Spleen (tissue), 11 donors: ENCODE measurements at regions not wholly inside any gene's neighbourhood (a gene's known extent, or its start where the extent isn't known, plus 50 kb on each side); places are given as distances from the start of the nearest gene placed in this dataset.

ENCODE experiments used
- DNase-seq: peaks from one replicate; pipeline ENCODE4 v3.0.0-alpha.2; 2020
- H3K27ac ChIP-seq, 8 donors: fragments of 200-600 bp; sonication (generic) in 7 of 8; 1 replicate in 4 of 8; 2 replicates in 4 of 8; pipeline versions ENCODE4 v1.5.0 to v1.8.0; 2016 to 2021; ENCODE audit warnings: inconsistent platforms in 4 of 8, mild to moderate bottlenecking in 4 of 8, moderate library complexity in 1 of 8
- H3K27me3 ChIP-seq, 7 donors: fragments of 200-600 bp; sonication (generic) in 6 of 7; replicated peaks in 1 of 7; 1 replicate in 4 of 7; 2 replicates in 3 of 7; pipeline versions ENCODE4 v1.5.0 to v1.8.0; 2016 to 2021; ENCODE audit warnings: inconsistent platforms in 3 of 7, mild to moderate bottlenecking in 1 of 7
- H3K36me3 ChIP-seq, 6 donors: fragments of 200-600 bp; sonication (generic) in 5 of 6; 1 replicate in 4 of 6; 2 replicates in 2 of 6; pipeline versions ENCODE4 v1.5.0 to v1.8.0; 2016 to 2021; ENCODE audit warnings: inconsistent platforms in 2 of 6
- H3K4me1 ChIP-seq, 6 donors: fragments of 200-600 bp; sonication (generic) in 5 of 6; 1 replicate in 3 of 6; 2 replicates in 3 of 6; pipeline versions ENCODE4 v1.5.0 to v1.8.0; 2016 to 2021; ENCODE audit warnings: inconsistent platforms in 3 of 6
- H3K4me3 ChIP-seq, 8 donors: fragments of 200-600 bp; sonication (generic) in 7 of 8; 1 replicate in 4 of 8; 2 replicates in 4 of 8; pipeline versions ENCODE4 v1.5.0 to v1.8.0; 2016 to 2021; ENCODE audit warnings: inconsistent platforms in 4 of 8, mild to moderate bottlenecking in 4 of 8, moderate library complexity in 2 of 8
- H3K9me3 ChIP-seq, 8 donors: fragments of 200-600 bp; sonication (generic) in 7 of 8; 1 replicate in 4 of 8; 2 replicates in 4 of 8; pipeline versions ENCODE4 v1.5.0 to v1.8.0; 2016 to 2021; ENCODE audit warnings: inconsistent platforms in 4 of 8
- CTCF ChIP-seq, 11 experiments: fragments of 200-600 bp in 7 of 11; fragments of 450-650 bp in 4 of 11; sonication (generic) in 4 of 11; IDR thresholded peaks in 8 of 11; conservative IDR thresholded peaks in 3 of 11; 1 replicate in 7 of 11; 2 replicates in 4 of 11; pipeline versions ENCODE4 v1.4.0 to v1.8.0; 2016 to 2021; ENCODE audit warnings: antibody characterized with exemption in 11 of 11, inconsistent platforms in 4 of 11, mild to moderate bottlenecking in 1 of 11
- POLR2A ChIP-seq, 3 donors: fragments of 450-650 bp; IDR thresholded peaks; one replicate each; pipeline ENCODE4 v1.5.1; 2017; ENCODE audit warnings: antibody characterized with exemption in 3 of 3, mild to moderate bottlenecking in 1 of 3
- POLR2AphosphoS5 ChIP-seq, 3 donors: sonication (generic); formaldehyde crosslinking; IDR thresholded peaks; one replicate each; pipeline ENCODE4 v1.5.1; 2017; ENCODE audit warnings: antibody characterized with exemption in 3 of 3
- WGBS, 5 donors: extraction: QIAGEN DNeasy Blood & Tissue Kit in 3 of 5; methylation state at CpG; one replicate each; pipeline versions ENCODE4 v1.1.5 to v1.1.7; 2013 to 2018; 5-methylcytosine and 5-hydroxymethylcytosine counted together
- intact Hi-C: fragments of 100-400 bp; cut with DNase I; formaldehyde crosslinking; loops from one replicate; pipeline ENCODE4 v1.15.0; 2023; ENCODE audit warnings: low total_unique reads
- donor health status: healthy with polysubstance abuse.
- donor health status: DM: no; HTN: no; CAD: no; lungs with moderate emphysema.
- donor health status: DM: no; HTN: no; CAD: no.
- donor health status: Bipolar disorder and iron deficiency.
- donor health status: healthy.
- donor health status: DM: no; HTN: no; CAD: no.
- donor health status: DM: yes; HTN: yes; CAD: no.

GRCh38 chr3:98972720-98973119 is 71.2 kb upstream of the DCBLD2 start:
- Histone ChIP-seq H3K4me1 (no peaks in the 10 kb centered on the region), H3K27me3 (no peaks in the 10 kb centered on the region), H3K36me3 (no peaks in the 10 kb centered on the region), H3K4me3 (no peak overlapping the region), H3K27ac (no peak overlapping the region), H3K9me3 (no peaks in the 10 kb centered on the region)
- intact Hi-C loops: no loop called here
- TF ChIP-seq POLR2AphosphoS5 (IDR thresholded peaks at IDR 0.05) (no peak), POLR2A (IDR thresholded peaks at IDR 0.05) (no peak), CTCF (IDR thresholded peaks at IDR 0.05 in 8 of 11, conservative IDR thresholded peaks at IDR 0.05 in 3 of 11) (no peak)
- 66 to 81% (median 72%) methylated on average over 3 of the region's 3 CpGs for WGBS, 5 donors
- no peak for DNase-seq

DNA sequence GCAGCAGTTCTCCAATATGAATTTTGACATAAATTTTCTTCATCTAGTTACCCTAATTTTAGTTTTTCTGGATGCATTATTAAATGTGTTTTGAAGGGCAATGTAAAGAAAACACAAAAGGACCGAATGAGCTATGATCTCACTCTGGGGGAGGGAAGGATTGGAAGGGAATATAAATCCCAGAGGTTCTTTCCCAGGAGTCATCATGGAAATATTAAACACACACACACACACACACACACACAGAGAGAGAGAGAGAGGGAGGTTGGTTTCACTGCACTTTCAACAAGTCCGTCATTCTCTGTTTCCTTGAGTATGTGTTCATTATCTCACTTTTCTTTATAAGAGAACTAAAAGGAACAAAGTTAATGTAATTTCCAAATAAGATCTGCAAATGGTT is 70.7 kb upstream of the DCBLD2 start:
- H3K9me3 ChIP-seq: no peaks in the 10 kb centered on the region
- H3K4me1 ChIP-seq: no peaks in the 10 kb centered on the region
- no peak for TF ChIP-seq POLR2AphosphoS5 (IDR thresholded peaks at IDR 0.05)
- 65 to 85% (median 76%) methylated on average over 2 of the region's 2 CpGs for WGBS, 5 donors
- H3K27me3 ChIP-seq: no peaks in the 10 kb centered on the region
- H3K4me3 ChIP-seq: no peak overlapping the region
- H3K36me3 ChIP-seq: no peaks in the 10 kb centered on the region
- no peak overlapping the region for H3K27ac ChIP-seq
- intact Hi-C loops: no loop called here
- DNase-seq: no peak

- Histone ChIP-seq H3K27me3 (no peaks in the 10 kb centered on the region), H3K4me3 (no peak overlapping the region), H3K27ac (no peak overlapping the region), H3K4me1 (no peaks in the 10 kb centered on the region), H3K9me3 (no peaks in the 10 kb centered on the region), H3K36me3 (no peaks in the 10 kb centered on the region)
- 87 to 93% (median 91%) methylated on average over 1 of the region's 1 CpG for WGBS, 5 donors
- intact Hi-C loops: no loop called here
- DNase-seq: no peak
- no peak for TF ChIP-seq POLR2A (IDR thresholded peaks at IDR 0.05)
- no peak for TF ChIP-seq POLR2AphosphoS5 (IDR thresholded peaks at IDR 0.05)
- TF ChIP-seq CTCF (IDR thresholded peaks at IDR 0.05 in 8 of 11, conservative IDR thresholded peaks at IDR 0.05 in 3 of 11): no peak
These were observed 69.7 kb upstream of the DCBLD2 start for GRCh38 chr3:98971169-98971681.

DNA sequence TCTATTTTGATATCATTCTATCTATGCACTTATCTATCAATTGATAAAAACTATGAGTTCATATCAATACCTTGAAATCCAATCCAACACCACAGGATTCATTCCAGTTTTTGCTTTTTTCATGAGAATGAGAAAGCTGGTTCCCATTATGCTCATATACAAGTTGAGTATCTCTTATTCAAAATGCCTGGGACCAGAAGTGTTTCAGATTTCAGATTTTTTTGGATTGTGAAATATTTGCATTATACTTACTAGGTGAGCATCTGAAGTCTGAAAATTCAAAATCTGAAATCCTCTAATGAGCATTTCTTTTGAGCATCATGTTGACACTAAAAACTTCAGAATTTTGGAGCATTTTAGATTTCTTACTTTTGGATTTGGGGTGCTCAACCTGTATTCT is 67.8 kb upstream of the DCBLD2 start:
- intact Hi-C loops: no loop called here
- Histone ChIP-seq H3K9me3 (no peaks in the 10 kb centered on the region), H3K4me3 (no peak overlapping the region), H3K27ac (no peak overlapping the region), H3K4me1 (no peaks in the 10 kb centered on the region), H3K36me3 (no peaks in the 10 kb centered on the region), H3K27me3 (no peaks in the 10 kb centered on the region)
- TF ChIP-seq POLR2AphosphoS5 (IDR thresholded peaks at IDR 0.05) (no peak), CTCF (IDR thresholded peaks at IDR 0.05 in 8 of 11, conservative IDR thresholded peaks at IDR 0.05 in 3 of 11) (no peak), POLR2A (IDR thresholded peaks at IDR 0.05) (no peak)
- no peak for DNase-seq

DNA sequence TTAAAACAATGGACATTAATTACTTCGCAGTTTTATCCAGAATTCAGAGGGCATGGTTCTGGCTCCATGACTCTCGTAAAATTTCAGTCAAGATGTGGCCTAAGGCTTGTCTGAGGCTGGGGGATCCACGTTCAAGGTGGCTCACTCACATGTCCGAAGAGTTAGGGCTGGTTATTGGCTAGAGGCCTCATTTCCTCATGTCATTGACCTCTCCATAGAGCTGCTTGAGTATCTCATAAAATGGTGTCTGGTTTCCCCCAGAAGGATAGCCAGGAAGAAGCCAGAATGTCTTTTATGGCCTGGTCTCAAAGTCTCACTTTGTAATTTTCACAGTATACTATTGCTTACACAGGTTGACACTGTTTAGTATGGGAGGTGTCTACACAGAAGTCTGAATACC is 67.3 kb upstream of the DCBLD2 start:
- WGBS, 5 donors: 57 to 76% (median 69%) methylated on average over 4 of the region's 4 CpGs
- no peaks in the 10 kb centered on the region for H3K36me3 ChIP-seq
- H3K4me1 ChIP-seq: no peaks in the 10 kb centered on the region
- DNase-seq: no peak
- H3K9me3 ChIP-seq: no peaks in the 10 kb centered on the region
- TF ChIP-seq CTCF (IDR thresholded peaks at IDR 0.05 in 8 of 11, conservative IDR thresholded peaks at IDR 0.05 in 3 of 11) (no peak), POLR2A (IDR thresholded peaks at IDR 0.05) (no peak), POLR2AphosphoS5 (IDR thresholded peaks at IDR 0.05) (no peak)
- intact Hi-C loops: no loop called here
- H3K4me3 ChIP-seq: no peak overlapping the region
- H3K27me3 ChIP-seq: no peaks in the 10 kb centered on the region
- H3K27ac ChIP-seq: no peak overlapping the region
